ENCODE measurements at regions not wholly inside any gene's neighbourhood (a gene's known extent, or its start where the extent isn't known, plus 50 kb on each side); places are given as distances from the start of the nearest gene placed in this dataset.

GRCh38 chr10:65065278-65065677, 1544.1 kb downstream of the REEP3 start:
- TF ChIP-seq, protein P1, sequence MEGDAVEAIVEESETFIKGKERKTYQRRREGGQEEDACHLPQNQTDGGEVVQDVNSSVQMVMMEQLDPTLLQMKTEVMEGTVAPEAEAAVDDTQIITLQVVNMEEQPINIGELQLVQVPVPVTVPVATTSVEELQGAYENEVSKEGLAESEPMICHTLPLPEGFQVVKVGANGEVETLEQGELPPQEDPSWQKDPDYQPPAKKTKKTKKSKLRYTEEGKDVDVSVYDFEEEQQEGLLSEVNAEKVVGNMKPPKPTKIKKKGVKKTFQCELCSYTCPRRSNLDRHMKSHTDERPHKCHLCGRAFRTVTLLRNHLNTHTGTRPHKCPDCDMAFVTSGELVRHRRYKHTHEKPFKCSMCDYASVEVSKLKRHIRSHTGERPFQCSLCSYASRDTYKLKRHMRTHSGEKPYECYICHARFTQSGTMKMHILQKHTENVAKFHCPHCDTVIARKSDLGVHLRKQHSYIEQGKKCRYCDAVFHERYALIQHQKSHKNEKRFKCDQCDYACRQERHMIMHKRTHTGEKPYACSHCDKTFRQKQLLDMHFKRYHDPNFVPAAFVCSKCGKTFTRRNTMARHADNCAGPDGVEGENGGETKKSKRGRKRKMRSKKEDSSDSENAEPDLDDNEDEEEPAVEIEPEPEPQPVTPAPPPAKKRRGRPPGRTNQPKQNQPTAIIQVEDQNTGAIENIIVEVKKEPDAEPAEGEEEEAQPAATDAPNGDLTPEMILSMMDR (IDR thresholded peaks at IDR 0.05; ENCODE audit: low read depth, low read length), result no peak
- no peak for TF ChIP-seq EZH2phosphoT487 (IDR thresholded peaks at IDR 0.05; ENCODE audit: low read depth)
